Hematopoietic multipotent progenitor cell treated with erythropoietin and hydrocortisone succinate and interleukin-3 and kit ligand, for 15 days (in vitro differentiated cells): ENCODE measurements at regions not wholly inside any gene's neighbourhood (a gene's known extent, or its start where the extent isn't known, plus 50 kb on each side); places are given as distances from the start of the nearest gene placed in this dataset.
"Not testable (repeated sequence)": the region's sequence is repeated elsewhere in the genome, so short reads cannot be mapped to it uniquely, and the experiment has no call there.

Experiments used
- DNase-seq: peaks from one replicate; pipeline ENCODE4 v3.0.0-alpha.2; 2015; ENCODE audit warnings: low spot score

DNA sequence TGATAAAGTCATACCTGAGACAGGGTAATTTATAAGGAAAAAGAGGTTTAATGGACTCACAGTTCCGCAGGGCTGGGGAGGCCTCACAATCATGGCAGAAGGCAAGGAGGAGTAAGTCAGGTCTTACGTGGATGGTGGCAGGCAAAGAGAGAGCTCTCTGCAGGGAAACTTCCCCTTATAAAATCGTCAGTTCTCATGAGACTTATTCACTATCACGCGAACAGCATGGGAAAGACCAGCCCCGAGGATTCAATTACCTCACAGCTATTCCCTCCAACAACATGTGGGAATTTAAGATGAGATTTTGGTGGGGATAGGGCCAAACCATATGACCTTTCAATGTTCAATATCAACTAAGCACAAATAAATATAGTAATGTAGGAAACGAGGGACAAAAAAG lies 559.4 kb upstream of the KCND2 start:
- DNase-seq = no peak

GRCh38 chr7:119720541-119720940 lies 552.4 kb upstream of the KCND2 start:
- no peak for DNase-seq

GRCh38 chr7:119724041-119724792 lies 548.8 kb upstream of the KCND2 start:
- DNase-seq = no peak

GRCh38 chr7:119733127-119733879 lies 539.7 kb upstream of the KCND2 start:
- DNase-seq = no peak

DNA sequence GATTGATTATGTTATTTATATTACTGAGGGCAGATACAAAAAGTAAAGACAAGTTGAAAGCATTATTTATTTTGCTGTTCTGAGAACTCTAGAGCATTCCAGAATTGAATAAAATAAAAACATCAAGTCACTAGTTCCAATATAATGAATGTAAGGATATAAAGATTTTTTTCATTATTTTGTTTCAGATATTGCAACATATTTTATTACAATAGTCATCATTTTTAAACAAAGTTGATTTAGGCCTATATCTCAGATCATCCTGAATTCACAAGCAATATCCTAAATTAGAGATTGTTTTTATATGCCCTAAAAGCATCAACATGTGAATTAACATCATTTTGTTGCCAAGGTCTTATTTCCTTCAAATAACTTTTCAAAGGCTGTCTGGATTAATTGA lies 535.6 kb upstream of the KCND2 start:
- no peak for DNase-seq

DNA sequence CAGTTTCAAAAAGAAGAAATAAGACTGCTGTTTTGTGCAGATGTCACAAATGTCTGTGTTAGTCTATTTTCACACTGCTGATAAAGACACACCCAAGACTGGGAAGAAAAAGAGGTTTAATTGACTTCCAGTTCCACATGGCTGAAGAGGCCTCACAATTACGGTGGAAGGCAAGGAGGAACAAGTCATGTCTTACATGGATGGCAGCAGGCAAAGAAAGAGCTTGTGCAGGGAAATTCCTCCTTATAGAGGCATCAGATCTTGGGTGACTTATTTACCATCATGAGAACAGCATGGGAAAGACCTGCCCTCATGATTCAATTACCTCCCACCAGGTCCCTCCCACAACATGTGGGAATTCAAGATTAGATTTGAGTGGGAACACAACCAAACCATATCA lies 527.7 kb upstream of the KCND2 start:
- not testable (repeated sequence) for DNase-seq

GRCh38 chr7:119748251-119748860 lies 524.6 kb upstream of the KCND2 start:
- no peak for DNase-seq

DNA sequence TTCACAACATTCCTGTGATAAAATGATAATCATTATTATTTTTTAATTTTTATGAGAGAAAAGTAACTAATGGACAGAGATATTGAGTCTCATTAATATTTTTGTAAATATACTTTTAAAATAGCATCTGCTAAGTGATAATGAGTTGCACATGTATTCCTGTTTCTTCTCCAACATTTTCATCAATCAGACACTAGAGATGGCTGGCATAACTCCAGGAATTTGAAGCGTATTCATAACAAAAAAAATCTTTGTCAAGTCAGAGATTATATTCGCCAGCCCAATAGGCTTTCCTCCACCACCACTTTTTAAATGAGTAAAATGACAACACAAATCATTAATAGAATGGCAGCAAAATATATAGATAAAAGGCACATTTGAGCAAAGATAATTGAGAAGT lies 524.0 kb upstream of the KCND2 start:
- no peak for DNase-seq

DNA sequence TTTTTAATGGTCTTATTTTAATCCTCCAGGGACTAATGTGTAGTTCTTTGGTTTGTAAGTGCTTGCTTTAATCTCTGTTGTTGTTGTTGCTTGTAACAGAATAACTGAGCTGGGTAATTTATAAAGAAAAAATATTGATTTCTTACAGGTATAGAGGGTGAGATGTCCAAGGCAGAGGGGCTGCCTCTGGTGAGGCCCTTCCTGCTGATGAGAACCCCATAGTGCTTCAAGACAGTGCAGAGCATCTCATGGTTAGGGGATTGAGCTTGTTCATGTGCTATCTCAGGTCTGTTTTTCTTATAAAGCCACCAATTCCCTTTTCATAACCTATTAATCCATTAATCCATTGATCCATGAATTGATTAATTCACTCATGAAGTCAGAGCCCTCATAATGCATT lies 516.3 kb upstream of the KCND2 start:
- no peak for DNase-seq

DNA sequence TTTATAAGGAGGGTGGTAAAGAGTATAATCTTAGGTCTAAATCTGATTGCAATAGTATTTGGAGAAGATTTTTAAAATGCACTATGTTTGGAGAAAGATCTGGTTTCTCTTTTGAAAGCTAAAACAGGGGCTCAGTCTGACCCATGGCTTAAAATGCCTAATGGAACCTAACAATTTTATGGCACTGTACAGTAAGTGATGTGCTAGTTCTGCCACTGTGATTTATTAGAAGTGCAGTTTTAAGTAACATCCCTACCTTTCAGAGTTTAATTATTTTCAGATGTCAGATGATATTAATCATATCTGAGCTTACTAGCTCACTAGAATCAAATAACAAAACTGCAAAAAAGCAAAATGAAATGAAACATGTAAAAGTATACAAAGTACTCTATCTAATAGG lies 514.7 kb upstream of the KCND2 start:
- no peak for DNase-seq

DNA sequence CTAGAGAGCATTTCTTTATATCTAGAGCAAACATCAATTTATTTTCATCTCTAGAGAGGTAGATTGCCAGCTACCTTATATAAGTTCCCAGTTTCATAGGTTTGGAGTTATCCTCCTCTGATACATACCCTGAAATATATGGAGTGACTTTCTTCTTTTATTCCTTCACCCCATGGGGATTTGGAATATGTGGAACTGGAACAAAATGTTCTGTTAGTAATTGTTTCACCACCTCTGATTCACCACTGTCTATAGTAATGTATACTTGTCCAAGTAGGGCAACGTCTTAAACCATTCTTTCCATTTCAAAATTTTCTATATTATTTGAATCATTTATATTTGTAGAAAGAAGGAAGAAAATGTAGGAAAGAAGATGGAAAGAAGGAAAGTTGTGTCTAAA lies 511.2 kb upstream of the KCND2 start:
- no peak for DNase-seq

DNA sequence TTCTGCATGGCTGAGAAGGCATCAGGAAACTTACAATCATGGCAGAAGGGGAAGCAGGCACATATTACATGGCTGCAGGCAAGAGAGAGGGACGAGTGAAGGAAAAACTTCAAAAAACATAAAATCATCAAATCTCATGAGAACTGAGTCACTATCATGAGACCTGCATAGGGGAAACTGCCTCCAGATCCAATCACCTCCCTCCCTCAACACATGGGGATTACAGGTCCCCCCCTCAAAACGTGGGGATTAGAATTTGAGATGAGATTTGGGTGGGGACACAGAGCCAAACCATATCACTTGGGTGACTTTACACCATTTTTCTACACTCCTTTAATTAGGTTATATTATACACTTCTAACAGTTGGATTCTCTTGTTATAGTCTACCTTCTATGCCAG lies 490.7 kb upstream of the KCND2 start:
- no peak for DNase-seq

GRCh38 chr7:119783799-119784198 lies 489.2 kb upstream of the KCND2 start:
- no peak for DNase-seq

- DNase-seq = no peak
Observed at GRCh38 chr7:119802147-119802546, 470.8 kb upstream of the KCND2 start.

GRCh38 chr7:119825091-119825655 lies 447.8 kb upstream of the KCND2 start:
- DNase-seq = no peak

- DNase-seq = no peak
Observed at GRCh38 chr7:119826547-119826946, 446.4 kb upstream of the KCND2 start.

DNA sequence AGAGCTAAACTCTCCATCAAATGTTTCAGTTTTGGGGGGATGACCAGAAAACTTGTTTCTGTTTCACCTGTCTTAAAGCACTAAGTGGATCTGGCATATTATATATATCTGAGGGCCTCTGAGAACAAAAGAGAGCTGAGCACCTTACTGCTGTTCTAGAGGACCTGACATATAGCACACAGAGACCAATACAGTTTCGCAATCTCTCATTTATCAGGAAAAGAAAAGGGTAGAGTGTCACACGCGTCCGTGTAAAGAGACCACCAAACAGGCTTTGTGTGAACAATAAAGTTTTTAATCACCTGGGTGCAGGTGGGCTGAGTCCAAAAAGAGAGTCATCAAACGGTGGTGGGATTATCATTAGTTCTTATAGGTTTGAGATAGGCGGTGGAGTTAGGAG lies 434.5 kb upstream of the KCND2 start:
- no peak for DNase-seq

GRCh38 chr7:119842337-119842736 lies 430.6 kb upstream of the KCND2 start:
- DNase-seq = no peak

DNA sequence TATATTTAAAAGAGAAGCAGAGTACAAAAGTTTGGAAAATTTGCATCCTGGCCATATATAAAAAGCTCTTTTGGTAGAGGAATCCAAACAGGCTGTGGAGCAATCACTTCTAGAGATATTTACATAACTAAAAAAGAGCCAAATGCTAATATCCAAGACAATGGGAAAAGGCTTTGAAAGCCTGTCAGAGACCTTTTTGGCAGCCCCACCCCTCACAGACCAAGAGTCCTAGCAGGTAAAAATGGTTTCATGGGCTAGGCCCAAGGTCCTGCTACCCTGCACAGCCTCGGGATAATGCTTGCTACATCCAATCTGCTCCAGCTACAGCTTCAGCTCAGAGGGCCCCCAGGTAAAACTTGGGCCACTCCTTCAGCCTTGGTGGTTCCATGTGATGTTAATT lies 430.2 kb upstream of the KCND2 start:
- no peak for DNase-seq

GRCh38 chr7:119861385-119861784 lies 411.6 kb upstream of the KCND2 start:
- DNase-seq = no peak

DNA sequence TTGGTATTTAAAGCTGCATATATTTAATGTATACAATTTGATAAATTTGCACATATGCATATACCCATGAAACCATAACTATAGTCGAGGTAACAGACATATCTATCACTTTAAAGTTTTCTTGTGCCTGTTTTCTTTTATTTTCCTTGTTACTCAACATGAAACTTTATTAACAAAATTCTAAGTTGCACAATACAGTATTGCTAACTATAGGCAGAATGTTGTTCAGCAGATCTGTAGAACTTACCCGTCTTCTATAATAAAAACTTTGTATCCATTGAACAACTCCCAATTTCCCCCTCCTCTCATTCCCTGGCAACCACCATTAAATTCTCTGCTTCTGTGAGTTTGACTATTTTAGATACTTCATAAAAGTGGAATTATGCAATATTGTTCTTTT lies 404.6 kb upstream of the KCND2 start:
- no peak for DNase-seq

DNA sequence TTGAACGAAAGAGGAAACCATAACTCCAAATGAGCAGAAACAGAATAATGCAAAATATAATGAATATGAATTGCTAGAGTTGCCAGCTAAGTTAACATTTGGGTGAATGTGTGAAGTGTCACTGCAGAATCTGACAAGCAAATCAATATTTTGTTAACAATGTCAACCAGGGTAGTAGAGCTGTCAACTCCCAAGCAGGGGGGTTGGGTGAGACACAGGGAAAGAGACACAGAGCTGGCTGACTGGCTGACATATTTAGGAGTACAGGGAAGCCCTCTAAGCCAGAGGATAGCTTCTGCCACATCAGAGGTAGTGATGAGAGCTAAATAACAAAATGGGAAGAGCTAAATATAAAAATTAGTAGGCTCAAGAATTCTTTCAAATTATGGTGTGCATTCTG lies 393.1 kb upstream of the KCND2 start:
- DNase-seq = no peak

DNA sequence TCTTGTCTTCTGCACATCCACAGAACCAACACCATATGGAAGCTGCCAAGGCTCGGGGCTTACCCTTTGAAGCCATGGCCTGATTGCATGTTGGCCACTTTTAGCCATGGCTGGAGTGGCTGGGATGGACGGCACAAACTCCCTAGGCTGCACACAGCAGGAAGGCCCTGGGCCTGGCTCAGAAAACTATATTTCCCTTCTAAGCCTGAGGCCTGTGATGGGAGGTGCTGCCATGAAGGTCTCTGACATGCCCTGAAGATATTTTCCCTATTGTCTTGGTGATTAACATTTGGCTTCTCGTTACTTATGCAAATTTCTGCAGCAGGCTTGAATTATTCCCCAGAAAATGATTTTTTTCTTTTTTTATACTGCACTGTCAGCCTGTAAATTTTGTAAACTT lies 387.0 kb upstream of the KCND2 start:
- no peak for DNase-seq
